Smooth muscle cell (in vitro differentiated cells): ENCODE measurements at regions not wholly inside any gene's neighbourhood (a gene's known extent, or its start where the extent isn't known, plus 50 kb on each side); places are given as distances from the start of the nearest gene placed in this dataset.

Source experiments
- DNase-seq: peaks from one replicate; lab custom pipeline; 2025; ENCODE audit not compliant: unreplicated experiment; lab: John Stamatoyannopoulos, UW
- H2AFZ ChIP-seq: fragments of 200-600 bp; sonication (generic); 2 replicates; pipeline ENCODE4 v1.6.0; 2016; ENCODE audit warnings: antibody characterized with exemption, low read depth, mild to moderate bottlenecking
- H3F3A ChIP-seq: fragments of 200-600 bp; sonication (generic); 2 replicates; pipeline ENCODE4 v1.6.0; 2017; ENCODE audit warnings: antibody characterized with exemption, low read depth
- H3K27ac ChIP-seq: fragments of 200-600 bp; sonication (generic); 2 replicates; pipeline ENCODE4 v1.5.1; 2016; ENCODE audit warnings: low read depth, mild to moderate bottlenecking
- H3K27me3 ChIP-seq: fragments of 200-600 bp; sonication (generic); 2 replicates; pipeline ENCODE4 v1.6.1; 2016; ENCODE audit warnings: low read depth, mild to moderate bottlenecking
- H3K36me3 ChIP-seq: fragments of 200-600 bp; sonication (generic); 2 replicates; pipeline ENCODE4 v1.5.1; 2016; ENCODE audit warnings: low read depth
- H3K4me1 ChIP-seq: fragments of 200-600 bp; sonication (generic); 2 replicates; pipeline ENCODE4 v1.5.1; 2016; ENCODE audit warnings: low read depth
- H3K4me2 ChIP-seq: fragments of 200-600 bp; sonication (generic); 2 replicates; pipeline ENCODE4 v1.6.0; 2016; ENCODE audit warnings: mild to moderate bottlenecking
- H3K4me3 ChIP-seq: fragments of 200-600 bp; sonication (generic); 2 replicates; pipeline ENCODE4 v1.5.1; 2016; ENCODE audit warnings: mild to moderate bottlenecking
- H3K79me2 ChIP-seq: fragments of 200-600 bp; sonication (generic); 2 replicates; pipeline ENCODE4 v1.6.0; 2016; ENCODE audit warnings: low read depth, mild to moderate bottlenecking
- H3K9ac ChIP-seq: fragments of 200-600 bp; sonication (generic); 2 replicates; pipeline ENCODE4 v1.6.0; 2016; ENCODE audit warnings: low read depth
- H3K9me3 ChIP-seq: fragments of 200-600 bp; sonication (generic); replicated peaks from 2 replicates; pipeline ENCODE4 v1.5.1; 2016; ENCODE audit warnings: low read depth
- H4K20me1 ChIP-seq: fragments of 200-600 bp; sonication (generic); 2 replicates; pipeline ENCODE4 v1.6.0; 2016; ENCODE audit warnings: low read depth
- CTCF ChIP-seq: fragments of 200-600 bp; sonication (generic); IDR thresholded peaks from 2 replicates; pipeline ENCODE4 v1.5.1; 2017; ENCODE audit warnings: borderline replicate concordance, mild to moderate bottlenecking, antibody characterized with exemption; ENCODE audit not compliant: insufficient read depth, poor library complexity, severe bottlenecking
- WGBS: methylation state at CpG from one replicate; pipeline ENCODE4 v1.1.7; 2016; ENCODE audit warnings: low lambda C conversion rate; 5-methylcytosine and 5-hydroxymethylcytosine counted together

GRCh38 chr2:6526093-6526824 is 339.4 kb downstream of the CMPK2 start:
- Histone ChIP-seq H2AFZ (no peak overlapping the region), H3F3A (no peaks in the 10 kb centered on the region), H3K27me3 (no peaks in the 10 kb centered on the region), H3K27ac (no peak overlapping the region), H3K4me1 (peaks cover 10% of the 10 kb centered on the region), H3K36me3 (no peaks in the 10 kb centered on the region), H3K4me2 (no peak overlapping the region), H3K9ac (no peak overlapping the region), H3K9me3 (no peaks in the 10 kb centered on the region), H3K4me3 (no peak overlapping the region), H4K20me1 (no peaks in the 10 kb centered on the region), H3K79me2 (no peaks in the 10 kb centered on the region)
- 83% methylated on average over 6 of the region's 6 CpGs for WGBS
- DNase-seq: no peak
- peak; percentile 52 for TF ChIP-seq CTCF

- Histone ChIP-seq H3K27ac (no peak overlapping the region), H4K20me1 (no peaks in the 10 kb centered on the region), H3K4me2 (no peak overlapping the region), H3F3A (no peaks in the 10 kb centered on the region), H3K36me3 (no peaks in the 10 kb centered on the region), H3K9ac (no peak overlapping the region), H3K9me3 (no peaks in the 10 kb centered on the region), H3K4me3 (no peak overlapping the region), H3K4me1 (peaks cover 3% of the 10 kb centered on the region), H2AFZ (no peak overlapping the region), H3K27me3 (no peaks in the 10 kb centered on the region), H3K79me2 (no peaks in the 10 kb centered on the region)
- no peak for TF ChIP-seq CTCF
- DNase-seq: no peak
- WGBS: 91% methylated on average over 2 of the region's 2 CpGs
Measured at GRCh38 chr2:6531304-6531703, 334.4 kb downstream of the CMPK2 start.

DNA sequence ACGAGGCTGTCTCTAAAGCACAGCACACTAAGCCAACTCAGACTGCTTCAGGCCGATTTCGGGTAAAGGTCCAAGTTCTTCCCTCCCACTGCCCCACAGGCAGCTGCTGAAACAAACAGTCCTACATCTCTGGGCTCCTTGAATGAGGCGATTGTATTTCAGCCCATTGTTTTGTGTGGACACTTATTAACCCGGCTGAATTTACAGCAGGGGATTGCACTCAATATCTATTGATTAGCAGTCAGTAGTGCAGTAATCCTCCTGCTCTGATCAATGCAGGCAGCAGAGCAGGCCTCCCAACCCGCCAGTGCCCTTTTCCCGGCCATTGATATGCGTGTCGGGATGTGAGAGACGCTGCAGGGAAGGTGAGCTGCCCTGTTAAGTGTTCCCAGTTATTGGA is 330.1 kb downstream of the CMPK2 start:
- Histone ChIP-seq H3K4me1 (peaks cover 3% of the 10 kb centered on the region), H3K79me2 (no peaks in the 10 kb centered on the region), H3K4me3 (no peak overlapping the region), H3K27ac (no peak overlapping the region), H2AFZ (no peak overlapping the region), H3K4me2 (no peak overlapping the region), H3K9ac (no peak overlapping the region), H4K20me1 (no peaks in the 10 kb centered on the region), H3F3A (no peaks in the 10 kb centered on the region), H3K36me3 (no peaks in the 10 kb centered on the region), H3K9me3 (no peaks in the 10 kb centered on the region), H3K27me3 (no peaks in the 10 kb centered on the region)
- 50% methylated on average over 10 of the region's 10 CpGs for WGBS
- no peak for TF ChIP-seq CTCF
- no peak for DNase-seq

DNA sequence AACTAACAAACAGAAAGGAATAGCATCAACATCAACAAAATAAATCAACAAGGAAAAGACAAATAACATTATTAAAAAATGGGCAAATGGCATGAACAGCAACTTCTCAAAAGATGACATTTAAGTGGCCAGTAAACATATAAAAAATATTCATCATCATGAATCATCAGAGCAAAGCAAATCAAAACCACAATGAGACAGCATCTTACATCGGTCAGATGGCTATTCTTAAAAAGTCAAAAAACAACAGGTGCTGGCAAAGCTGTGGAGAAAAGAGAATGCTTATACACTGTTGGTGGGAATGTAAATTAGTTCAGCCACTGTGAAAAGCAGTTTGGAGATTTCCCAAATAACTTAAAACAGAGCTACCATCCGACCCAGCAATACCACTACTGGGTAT is 327.1 kb downstream of the CMPK2 start:
- Histone ChIP-seq H3F3A (no peaks in the 10 kb centered on the region), H3K27me3 (no peaks in the 10 kb centered on the region), H3K9me3 (no peaks in the 10 kb centered on the region), H3K27ac (no peak overlapping the region), H3K4me1 (peaks cover 3% of the 10 kb centered on the region), H3K4me3 (no peak overlapping the region), H3K79me2 (no peaks in the 10 kb centered on the region), H3K4me2 (no peak overlapping the region), H3K9ac (no peak overlapping the region), H3K36me3 (no peaks in the 10 kb centered on the region), H2AFZ (no peak overlapping the region), H4K20me1 (no peaks in the 10 kb centered on the region)
- 84% methylated on average over 2 of the region's 2 CpGs for WGBS
- no peak for DNase-seq
- TF ChIP-seq CTCF: no peak
